HG03139 (cell line): ENCODE measurements at regions not wholly inside any gene's neighbourhood (a gene's known extent, or its start where the extent isn't known, plus 50 kb on each side); places are given as distances from the start of the nearest gene placed in this dataset.
"Not testable (repeated sequence)": the region's sequence is repeated elsewhere in the genome, so short reads cannot be mapped to it uniquely, and the experiment has no call there.

Experiments used
- ATAC-seq: cut with Tn5 transposase; IDR thresholded peaks from one replicate; pipeline ENCODE4 v1.9.1; 2021; ENCODE audit not compliant: unreplicated experiment

GRCh38 chr10:106304056-106304455 is 860.5 kb downstream of the SORCS1 start:
- no peak for ATAC-seq

GRCh38 chr10:106302961-106303360 is 861.5 kb downstream of the SORCS1 start:
- ATAC-seq, result no peak

GRCh38 chr10:106301146-106301545 is 863.4 kb downstream of the SORCS1 start:
- no peak for ATAC-seq

GRCh38 chr10:106296750-106297392 is 867.6 kb downstream of the SORCS1 start:
- ATAC-seq, result no peak

- no peak for ATAC-seq
Observed at GRCh38 chr10:106284802-106285587, 879.5 kb downstream of the SORCS1 start.

- ATAC-seq, result no peak
Observed at GRCh38 chr10:106280896-106281460, 883.5 kb downstream of the SORCS1 start.

- no peak for ATAC-seq
Observed at GRCh38 chr10:106278383-106278782, 886.1 kb downstream of the SORCS1 start.

GRCh38 chr10:106271237-106271636 is 893.3 kb downstream of the SORCS1 start:
- ATAC-seq, result no peak

- no peak for ATAC-seq
Observed at GRCh38 chr10:106268000-106268399, 896.5 kb downstream of the SORCS1 start.

- ATAC-seq, result no peak
Observed at GRCh38 chr10:106267591-106267990, 896.9 kb downstream of the SORCS1 start.

GRCh38 chr10:106257432-106257831 is 907.1 kb downstream of the SORCS1 start:
- not testable (repeated sequence) for ATAC-seq

- ATAC-seq, result no peak
Observed at GRCh38 chr10:106255111-106255678, 909.3 kb downstream of the SORCS1 start.

- no peak for ATAC-seq
Observed at GRCh38 chr10:106254071-106254470, 910.4 kb downstream of the SORCS1 start.

GRCh38 chr10:106252541-106252940 is 912.0 kb downstream of the SORCS1 start:
- ATAC-seq, result no peak

GRCh38 chr10:106251573-106251972 is 912.9 kb downstream of the SORCS1 start:
- no peak for ATAC-seq

- no peak for ATAC-seq
Observed at GRCh38 chr10:106242301-106242700, 922.2 kb downstream of the SORCS1 start.

- no peak for ATAC-seq
Observed at GRCh38 chr10:106226828-106227227, 937.7 kb downstream of the SORCS1 start.

- ATAC-seq, result no peak
Observed at GRCh38 chr10:106226142-106226541, 938.4 kb downstream of the SORCS1 start.

GRCh38 chr10:106224676-106225075 is 939.8 kb downstream of the SORCS1 start:
- ATAC-seq, result no peak

- ATAC-seq, result no peak
Observed at GRCh38 chr10:106217627-106218026, 946.9 kb downstream of the SORCS1 start.

GRCh38 chr10:106216085-106216484 is 948.4 kb downstream of the SORCS1 start:
- ATAC-seq, result no peak

- no peak for ATAC-seq
Observed at GRCh38 chr10:106214243-106214642, 950.3 kb downstream of the SORCS1 start.
